ENCODE measurements at regions not wholly inside any gene's neighbourhood (a gene's known extent, or its start where the extent isn't known, plus 50 kb on each side); places are given as distances from the start of the nearest gene placed in this dataset.

DNA sequence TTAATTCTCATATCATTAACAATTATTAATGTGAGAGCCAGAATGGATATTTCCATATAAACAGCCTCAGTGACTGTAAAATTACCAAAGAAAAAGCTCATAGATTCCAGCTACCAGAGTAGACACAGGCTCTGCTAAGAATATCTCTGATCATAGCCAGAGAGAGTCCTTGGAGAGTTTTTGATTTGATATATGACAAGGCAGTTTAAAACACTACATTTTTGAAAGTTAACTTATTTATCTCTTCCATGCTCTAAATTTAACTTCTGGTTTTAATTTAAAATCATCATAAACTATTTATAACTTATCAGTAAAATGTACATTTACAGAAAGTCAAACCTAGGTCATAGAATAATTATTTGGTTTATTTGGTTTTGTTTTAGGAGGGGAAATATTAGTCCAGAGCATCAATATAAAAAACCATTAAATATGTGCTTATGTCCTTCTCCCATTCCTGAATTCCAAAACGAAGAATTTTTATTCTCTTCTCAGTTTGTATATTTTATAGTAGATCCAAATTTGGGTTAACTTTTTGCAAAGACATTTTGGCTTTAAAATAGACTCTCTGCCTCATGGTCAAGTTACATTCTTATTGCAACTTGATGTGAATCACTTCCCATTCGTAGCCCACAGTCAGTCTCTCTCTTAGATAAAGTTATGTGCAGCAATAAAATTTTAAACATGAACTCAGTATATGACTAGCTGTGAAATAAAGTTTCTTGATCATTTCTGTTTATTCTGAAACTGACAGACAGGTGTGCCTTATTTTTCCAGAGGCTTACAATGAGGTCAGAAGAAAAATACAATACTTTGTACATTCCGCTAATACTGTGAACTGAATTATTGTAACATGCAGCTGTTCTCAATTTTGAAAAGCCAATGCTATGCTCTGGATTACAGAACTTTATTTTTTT is 267.1 kb downstream of the PAPSS1 start:
- TF ChIP-seq POLR2AphosphoS5 (IDR thresholded peaks at IDR 0.05; ENCODE audit: low read depth, low read length) (no peak), FOXP2 (optimal IDR thresholded peaks at IDR 0.05; ENCODE audit: borderline replicate concordance, extremely low read depth, extremely low read length, insufficient read depth) (no peak), SIN3A (IDR thresholded peaks at IDR 0.05; ENCODE audit: borderline replicate concordance, insufficient read depth, low read length) (no peak), TAF1 (IDR thresholded peaks at IDR 0.05; ENCODE audit: borderline replicate concordance, insufficient read depth, low read length) (no peak)
- TF ChIP-seq, protein P1, sequence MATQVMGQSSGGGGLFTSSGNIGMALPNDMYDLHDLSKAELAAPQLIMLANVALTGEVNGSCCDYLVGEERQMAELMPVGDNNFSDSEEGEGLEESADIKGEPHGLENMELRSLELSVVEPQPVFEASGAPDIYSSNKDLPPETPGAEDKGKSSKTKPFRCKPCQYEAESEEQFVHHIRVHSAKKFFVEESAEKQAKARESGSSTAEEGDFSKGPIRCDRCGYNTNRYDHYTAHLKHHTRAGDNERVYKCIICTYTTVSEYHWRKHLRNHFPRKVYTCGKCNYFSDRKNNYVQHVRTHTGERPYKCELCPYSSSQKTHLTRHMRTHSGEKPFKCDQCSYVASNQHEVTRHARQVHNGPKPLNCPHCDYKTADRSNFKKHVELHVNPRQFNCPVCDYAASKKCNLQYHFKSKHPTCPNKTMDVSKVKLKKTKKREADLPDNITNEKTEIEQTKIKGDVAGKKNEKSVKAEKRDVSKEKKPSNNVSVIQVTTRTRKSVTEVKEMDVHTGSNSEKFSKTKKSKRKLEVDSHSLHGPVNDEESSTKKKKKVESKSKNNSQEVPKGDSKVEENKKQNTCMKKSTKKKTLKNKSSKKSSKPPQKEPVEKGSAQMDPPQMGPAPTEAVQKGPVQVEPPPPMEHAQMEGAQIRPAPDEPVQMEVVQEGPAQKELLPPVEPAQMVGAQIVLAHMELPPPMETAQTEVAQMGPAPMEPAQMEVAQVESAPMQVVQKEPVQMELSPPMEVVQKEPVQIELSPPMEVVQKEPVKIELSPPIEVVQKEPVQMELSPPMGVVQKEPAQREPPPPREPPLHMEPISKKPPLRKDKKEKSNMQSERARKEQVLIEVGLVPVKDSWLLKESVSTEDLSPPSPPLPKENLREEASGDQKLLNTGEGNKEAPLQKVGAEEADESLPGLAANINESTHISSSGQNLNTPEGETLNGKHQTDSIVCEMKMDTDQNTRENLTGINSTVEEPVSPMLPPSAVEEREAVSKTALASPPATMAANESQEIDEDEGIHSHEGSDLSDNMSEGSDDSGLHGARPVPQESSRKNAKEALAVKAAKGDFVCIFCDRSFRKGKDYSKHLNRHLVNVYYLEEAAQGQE (IDR thresholded peaks at IDR 0.05; ENCODE audit: insufficient read depth in 1 of 2, low read depth in 2 of 2, low read length in 2 of 2) = no peak

Data from PFSK-1 (cell line).